GM12865 (cell line): ENCODE measurements at regions not wholly inside any gene's neighbourhood (a gene's known extent, or its start where the extent isn't known, plus 50 kb on each side); places are given as distances from the start of the nearest gene placed in this dataset.

Source experiments
- DNase-seq: peaks from one replicate; pipeline ENCODE4 v3.0.0; 2010; ENCODE audit warnings: low read depth
- H3K4me3 ChIP-seq: 2 replicates; pipeline ENCODE4 v1.5.1; 2011; ENCODE audit warnings: mild to moderate bottlenecking, low read depth, low read length, control low read depth
- CTCF ChIP-seq: IDR thresholded peaks from 2 replicates; pipeline ENCODE4 v1.5.1; 2011; ENCODE audit warnings: low read length, control low read depth, low read depth, inconsistent platforms; ENCODE audit not compliant: insufficient read depth; ENCODE audit errors: missing control alignments

GRCh38 chr15:81633889-81634288 is 259.9 kb upstream of the TMC3 start:
- no peak for DNase-seq
- no peak for TF ChIP-seq CTCF
- no peak overlapping the region for H3K4me3 ChIP-seq

GRCh38 chr15:81625896-81626295 is 251.9 kb upstream of the TMC3 start:
- no peak for DNase-seq
- no peak overlapping the region for H3K4me3 ChIP-seq
- no peak for TF ChIP-seq CTCF

- DNase-seq, result no peak
- H3K4me3 ChIP-seq, result no peak overlapping the region
- TF ChIP-seq CTCF, result no peak
Measured at GRCh38 chr15:81619002-81619401, 245.0 kb upstream of the TMC3 start.

- no peak overlapping the region for H3K4me3 ChIP-seq
- no peak for DNase-seq
- no peak for TF ChIP-seq CTCF
Measured at GRCh38 chr15:81612631-81613030, 238.6 kb upstream of the TMC3 start.

GRCh38 chr15:81611679-81612078 is 237.7 kb upstream of the TMC3 start:
- no peak overlapping the region for H3K4me3 ChIP-seq
- no peak for DNase-seq
- no peak for TF ChIP-seq CTCF

GRCh38 chr15:81608309-81608829 is 234.4 kb upstream of the TMC3 start:
- H3K4me3 ChIP-seq, result no peak overlapping the region
- DNase-seq, result no peak
- TF ChIP-seq CTCF, result no peak

GRCh38 chr15:81604713-81605112 is 230.7 kb upstream of the TMC3 start:
- DNase-seq, result no peak
- no peak overlapping the region for H3K4me3 ChIP-seq
- no peak for TF ChIP-seq CTCF
